BE2C (cell line): ENCODE measurements at regions not wholly inside any gene's neighbourhood (a gene's known extent, or its start where the extent isn't known, plus 50 kb on each side); places are given as distances from the start of the nearest gene placed in this dataset.

ENCODE experiments used
- DNase-seq: peaks from one replicate; pipeline ENCODE4 v3.0.0-alpha.2; 2020
- H3K27me3 ChIP-seq: fragments of 250-450 bp; sonication (Bioruptor Pico); 2 replicates; pipeline ENCODE4 v1.5.1; 2020; ENCODE audit warnings: mild to moderate bottlenecking
- H3K36me3 ChIP-seq: fragments of 250-450 bp; sonication (Bioruptor Pico); 2 replicates; pipeline ENCODE4 v1.5.1; 2020; ENCODE audit warnings: mild to moderate bottlenecking
- H3K4me1 ChIP-seq: fragments of 250-450 bp; sonication (Bioruptor Pico); 2 replicates; pipeline ENCODE4 v1.5.1; 2020
- H3K4me3 ChIP-seq: 2 replicates; pipeline ENCODE4 v1.5.1; 2011; ENCODE audit warnings: low read depth, low read length
- H3K9me3 ChIP-seq: fragments of 250-450 bp; sonication (Bioruptor Pico); 2 replicates; pipeline ENCODE4 v1.5.1; 2020
- TF ChIP-seq, protein P1 (sequence below): IDR thresholded peaks from 2 replicates; pipeline ENCODE4 v1.5.1; 2012; ENCODE audit warnings: mild to moderate bottlenecking, low read depth, low read length

DNA sequence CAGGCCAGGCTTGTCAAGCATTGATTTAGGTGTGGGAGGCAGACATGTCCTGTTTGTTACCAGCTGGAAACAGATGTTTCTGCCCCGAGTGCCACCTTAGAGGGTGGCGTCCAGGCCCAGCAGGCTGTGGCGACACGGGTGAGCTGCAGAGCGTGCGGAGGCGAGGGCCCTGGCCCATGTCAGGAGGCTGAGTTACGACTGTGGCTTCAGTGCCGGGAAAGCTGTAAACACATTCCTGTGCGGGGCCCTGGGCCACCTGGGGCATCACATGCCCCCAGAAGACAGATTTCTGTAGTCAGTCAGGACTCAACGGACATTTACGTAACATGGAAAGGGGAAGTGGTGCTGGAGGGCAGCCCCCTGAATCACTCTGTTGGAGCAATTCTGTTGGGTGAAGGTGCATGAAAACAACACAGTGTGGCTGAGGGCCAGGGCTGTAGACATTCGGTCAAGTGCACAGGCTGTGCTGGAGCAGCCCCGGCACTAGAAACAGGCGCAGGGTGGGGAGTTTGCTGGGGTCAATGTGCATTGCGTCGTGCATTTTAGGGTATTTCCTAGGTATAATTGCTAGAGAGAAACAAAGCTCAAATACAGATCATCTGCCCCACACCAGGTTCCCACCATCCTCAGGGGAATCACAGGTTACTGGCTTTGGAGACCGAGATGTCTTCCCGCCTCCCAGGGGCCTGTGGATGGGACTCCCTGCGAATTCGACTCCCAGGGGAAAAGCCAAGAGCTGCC, 291.8 kb downstream of the TMEM121 start:
- no peak for DNase-seq
- Histone ChIP-seq H3K9me3 (no peaks in the 10 kb centered on the region; the same call in 1 of the 2 replicates), H3K4me1 (no peaks in the 10 kb centered on the region), H3K36me3 (no peaks in the 10 kb centered on the region), H3K4me3 (no peak overlapping the region), H3K27me3 (no peaks in the 10 kb centered on the region)
- TF ChIP-seq, protein P1, sequence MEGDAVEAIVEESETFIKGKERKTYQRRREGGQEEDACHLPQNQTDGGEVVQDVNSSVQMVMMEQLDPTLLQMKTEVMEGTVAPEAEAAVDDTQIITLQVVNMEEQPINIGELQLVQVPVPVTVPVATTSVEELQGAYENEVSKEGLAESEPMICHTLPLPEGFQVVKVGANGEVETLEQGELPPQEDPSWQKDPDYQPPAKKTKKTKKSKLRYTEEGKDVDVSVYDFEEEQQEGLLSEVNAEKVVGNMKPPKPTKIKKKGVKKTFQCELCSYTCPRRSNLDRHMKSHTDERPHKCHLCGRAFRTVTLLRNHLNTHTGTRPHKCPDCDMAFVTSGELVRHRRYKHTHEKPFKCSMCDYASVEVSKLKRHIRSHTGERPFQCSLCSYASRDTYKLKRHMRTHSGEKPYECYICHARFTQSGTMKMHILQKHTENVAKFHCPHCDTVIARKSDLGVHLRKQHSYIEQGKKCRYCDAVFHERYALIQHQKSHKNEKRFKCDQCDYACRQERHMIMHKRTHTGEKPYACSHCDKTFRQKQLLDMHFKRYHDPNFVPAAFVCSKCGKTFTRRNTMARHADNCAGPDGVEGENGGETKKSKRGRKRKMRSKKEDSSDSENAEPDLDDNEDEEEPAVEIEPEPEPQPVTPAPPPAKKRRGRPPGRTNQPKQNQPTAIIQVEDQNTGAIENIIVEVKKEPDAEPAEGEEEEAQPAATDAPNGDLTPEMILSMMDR, result no peak

DNA sequence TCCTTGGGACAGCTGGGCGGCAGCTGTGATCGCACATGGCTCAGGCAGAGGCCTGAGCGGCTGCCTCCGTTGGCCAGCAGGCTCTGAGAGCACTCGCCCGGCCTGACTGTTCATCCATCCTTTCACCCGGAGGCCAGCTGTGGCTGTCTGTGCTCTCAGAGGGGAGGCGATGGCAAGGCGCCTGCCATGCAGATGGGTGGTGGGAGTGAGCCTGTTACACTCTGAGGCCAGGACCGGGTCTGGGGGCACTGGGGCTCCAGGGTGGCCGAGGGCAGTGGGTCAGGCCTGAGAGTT, 292.3 kb downstream of the TMEM121 start:
- Histone ChIP-seq H3K4me1 (no peaks in the 10 kb centered on the region), H3K36me3 (no peaks in the 10 kb centered on the region), H3K4me3 (no peak overlapping the region), H3K27me3 (no peaks in the 10 kb centered on the region), H3K9me3 (no peaks in the 10 kb centered on the region; the same call in 1 of the 2 replicates)
- no peak for DNase-seq
- TF ChIP-seq, protein P1, result no peak

DNA sequence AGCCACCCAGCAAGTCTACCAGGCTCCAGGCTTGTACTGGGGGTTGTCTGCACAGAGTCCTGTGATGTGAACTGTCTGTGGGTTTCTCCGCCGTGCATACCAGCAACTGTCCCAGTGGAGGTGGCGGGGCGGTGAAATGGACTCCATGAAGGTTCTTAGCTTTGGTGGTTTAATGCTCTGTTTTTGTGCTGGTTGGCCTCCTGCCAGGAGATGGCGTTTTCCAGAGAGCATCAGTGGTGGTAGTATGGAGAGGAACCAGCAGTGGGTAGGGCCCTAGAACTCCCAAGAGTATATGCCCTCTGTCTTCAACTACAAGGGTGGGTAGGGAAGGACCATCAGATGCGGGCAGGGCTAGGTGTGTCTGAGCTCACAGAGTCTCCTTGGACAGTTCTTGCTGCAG, 303.8 kb downstream of the TMEM121 start:
- no peak overlapping the region for H3K4me3 ChIP-seq
- 0 out of 2 replicates have a peak, but pooled peaks cover 6% of the 10 kb centered on the region for H3K4me1 ChIP-seq
- no peaks in the 10 kb centered on the region for H3K27me3 ChIP-seq
- no peaks in the 10 kb centered on the region for H3K36me3 ChIP-seq
- DNase-seq, result peak; percentile 36
- no peaks in the 10 kb centered on the region; the same call in 1 of the 2 replicates for H3K9me3 ChIP-seq
- TF ChIP-seq, protein P1, result no peak

DNA sequence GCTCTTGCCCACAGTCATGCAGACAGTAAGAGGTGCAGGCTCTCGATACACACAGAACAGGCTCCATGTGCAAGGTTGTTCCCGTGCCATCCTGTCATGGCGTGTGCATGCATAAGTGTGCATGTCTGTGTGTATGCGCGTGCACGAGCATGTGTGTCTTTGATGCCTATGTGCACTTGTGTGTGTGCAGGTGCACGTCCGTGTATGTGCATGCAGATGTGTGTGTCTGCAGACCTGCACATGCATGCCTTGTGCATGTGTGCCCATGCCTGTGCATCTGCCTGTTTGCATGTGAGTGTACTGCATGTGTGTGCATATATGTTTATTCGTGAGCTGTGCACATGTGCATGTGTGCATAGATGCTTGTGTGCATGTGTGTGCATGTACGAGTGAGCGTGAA, 309.8 kb downstream of the TMEM121 start:
- no peaks in the 10 kb centered on the region for H3K27me3 ChIP-seq

DNA sequence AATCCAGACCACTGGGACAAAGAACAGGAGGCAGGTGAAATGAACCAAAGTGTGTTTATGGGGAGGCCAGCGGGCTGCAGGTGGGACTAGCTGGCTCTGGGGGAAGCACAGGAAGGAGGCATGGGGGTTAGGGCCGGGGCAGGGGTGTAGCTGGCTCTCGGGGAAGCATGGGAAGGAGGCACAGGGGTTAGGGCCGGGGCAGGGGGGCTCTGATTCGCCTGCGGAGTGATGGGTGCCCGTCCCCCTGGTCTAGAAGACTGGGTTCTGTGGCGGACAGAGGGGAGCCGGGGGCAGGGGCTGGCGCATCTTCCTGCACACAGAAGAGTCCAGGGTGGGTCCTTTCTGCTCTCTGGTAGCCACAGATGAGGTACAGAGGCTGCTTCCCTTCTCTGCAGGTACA, 310.3 kb downstream of the TMEM121 start:
- H3K9me3 ChIP-seq, result no peaks in the 10 kb centered on the region

More for the DNA sequence above, 309.8 kb downstream of the TMEM121 start:
- H3K36me3 ChIP-seq, result no peaks in the 10 kb centered on the region
- DNase-seq, result no peak
- TF ChIP-seq, protein P1, result no peak
- H3K4me3 ChIP-seq, result no peak overlapping the region
- no peaks in the 10 kb centered on the region for H3K9me3 ChIP-seq
- no peaks in the 10 kb centered on the region for H3K4me1 ChIP-seq

DNA sequence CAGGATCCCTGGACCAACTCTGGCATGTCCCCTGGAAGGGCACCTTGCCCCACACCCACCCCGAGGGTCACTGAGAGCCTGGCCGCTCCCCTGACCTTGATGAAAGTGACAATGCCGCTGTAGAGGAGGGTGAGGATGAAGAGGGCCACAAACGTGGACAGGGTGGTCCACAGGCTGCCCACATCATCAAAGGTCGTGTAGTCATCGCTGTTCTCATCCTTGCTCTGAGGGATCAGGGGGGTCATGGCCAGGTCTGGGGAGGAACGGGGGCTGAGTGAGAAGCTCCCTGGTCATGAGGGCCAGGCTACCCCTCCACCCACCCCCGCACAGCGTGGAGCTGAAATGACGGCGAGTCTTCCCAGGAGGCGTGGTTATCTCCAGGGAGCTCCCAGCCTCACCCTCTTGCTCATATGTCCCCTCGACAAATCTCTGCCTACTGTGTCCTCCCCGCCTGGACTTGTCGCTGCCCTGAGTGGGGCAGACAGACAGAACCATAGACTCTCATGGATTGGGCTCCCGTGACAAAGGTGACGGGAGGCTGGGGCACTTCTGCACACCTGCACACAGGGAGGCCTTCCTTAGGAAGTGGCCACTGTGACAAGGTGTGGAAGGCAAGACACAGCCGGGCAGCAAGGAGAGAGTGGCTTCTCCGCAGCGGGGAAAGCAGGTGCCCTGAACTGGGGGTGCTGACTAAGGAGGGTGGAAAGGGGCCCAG, 311.1 kb downstream of the TMEM121 start:
- Histone ChIP-seq H3K4me1 (no peaks in the 10 kb centered on the region), H3K27me3 (no peaks in the 10 kb centered on the region), H3K36me3 (no peaks in the 10 kb centered on the region), H3K9me3 (no peaks in the 10 kb centered on the region), H3K4me3 (no peak overlapping the region)
- no peak for DNase-seq
- TF ChIP-seq, protein P1, result no peak

More for the DNA sequence above, 310.3 kb downstream of the TMEM121 start:
- DNase-seq, result no peak
- Histone ChIP-seq H3K27me3 (no peaks in the 10 kb centered on the region), H3K36me3 (no peaks in the 10 kb centered on the region), H3K4me1 (no peaks in the 10 kb centered on the region), H3K4me3 (no peak overlapping the region)
- TF ChIP-seq, protein P1, result no peak
